Retinal pigment epithelial cell (primary cell): ENCODE measurements at regions not wholly inside any gene's neighbourhood (a gene's known extent, or its start where the extent isn't known, plus 50 kb on each side); places are given as distances from the start of the nearest gene placed in this dataset.

Experiments used
- DNase-seq: peaks from one replicate; pipeline ENCODE4 v3.0.0-alpha.2; 2010; ENCODE audit warnings: low read depth
- H3K4me3 ChIP-seq: 2 replicates; pipeline ENCODE4 v1.5.1; 2011; ENCODE audit warnings: mild to moderate bottlenecking, low read length, control low read depth, moderate library complexity
- TF ChIP-seq, protein P1 (sequence below): conservative IDR thresholded peaks from 2 replicates; pipeline ENCODE4 v1.5.1; 2011; ENCODE audit warnings: low read depth, low read length, control low read depth, inconsistent platforms

DNA sequence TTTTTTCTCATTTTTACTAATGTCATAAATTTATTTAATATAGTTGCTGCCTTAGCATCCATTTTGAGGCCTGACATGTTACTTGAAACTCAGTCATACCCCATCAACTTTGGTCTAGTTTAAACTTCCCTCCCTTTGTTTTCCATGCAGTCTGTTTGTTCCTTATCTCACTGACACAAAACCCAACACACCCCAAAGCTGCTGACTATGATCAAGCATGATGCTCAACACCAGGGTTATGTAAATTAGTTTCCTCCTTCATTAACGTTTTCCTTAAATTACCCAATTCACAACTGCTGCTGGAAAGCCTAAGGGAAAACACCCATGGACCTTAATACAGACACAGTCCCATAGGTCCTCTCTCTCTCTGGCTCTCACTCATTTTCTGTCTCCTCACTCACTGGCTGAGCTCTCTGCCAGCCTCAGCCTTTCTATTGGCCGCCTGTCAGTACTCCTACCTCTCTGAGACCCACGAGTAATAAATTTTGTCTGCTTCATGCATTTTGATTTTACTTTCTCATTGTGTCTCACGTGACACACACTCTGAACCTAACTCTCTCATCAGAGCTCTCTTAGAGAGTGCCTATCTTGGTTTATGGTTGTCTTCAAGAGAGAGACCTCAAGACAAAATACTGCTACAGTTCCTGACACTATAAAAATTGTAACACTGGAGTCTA lies 904.5 kb downstream of the C6orf118 start:
- no peak for DNase-seq
- no peak overlapping the region for H3K4me3 ChIP-seq
- TF ChIP-seq, protein P1, sequence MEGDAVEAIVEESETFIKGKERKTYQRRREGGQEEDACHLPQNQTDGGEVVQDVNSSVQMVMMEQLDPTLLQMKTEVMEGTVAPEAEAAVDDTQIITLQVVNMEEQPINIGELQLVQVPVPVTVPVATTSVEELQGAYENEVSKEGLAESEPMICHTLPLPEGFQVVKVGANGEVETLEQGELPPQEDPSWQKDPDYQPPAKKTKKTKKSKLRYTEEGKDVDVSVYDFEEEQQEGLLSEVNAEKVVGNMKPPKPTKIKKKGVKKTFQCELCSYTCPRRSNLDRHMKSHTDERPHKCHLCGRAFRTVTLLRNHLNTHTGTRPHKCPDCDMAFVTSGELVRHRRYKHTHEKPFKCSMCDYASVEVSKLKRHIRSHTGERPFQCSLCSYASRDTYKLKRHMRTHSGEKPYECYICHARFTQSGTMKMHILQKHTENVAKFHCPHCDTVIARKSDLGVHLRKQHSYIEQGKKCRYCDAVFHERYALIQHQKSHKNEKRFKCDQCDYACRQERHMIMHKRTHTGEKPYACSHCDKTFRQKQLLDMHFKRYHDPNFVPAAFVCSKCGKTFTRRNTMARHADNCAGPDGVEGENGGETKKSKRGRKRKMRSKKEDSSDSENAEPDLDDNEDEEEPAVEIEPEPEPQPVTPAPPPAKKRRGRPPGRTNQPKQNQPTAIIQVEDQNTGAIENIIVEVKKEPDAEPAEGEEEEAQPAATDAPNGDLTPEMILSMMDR, result no peak

DNA sequence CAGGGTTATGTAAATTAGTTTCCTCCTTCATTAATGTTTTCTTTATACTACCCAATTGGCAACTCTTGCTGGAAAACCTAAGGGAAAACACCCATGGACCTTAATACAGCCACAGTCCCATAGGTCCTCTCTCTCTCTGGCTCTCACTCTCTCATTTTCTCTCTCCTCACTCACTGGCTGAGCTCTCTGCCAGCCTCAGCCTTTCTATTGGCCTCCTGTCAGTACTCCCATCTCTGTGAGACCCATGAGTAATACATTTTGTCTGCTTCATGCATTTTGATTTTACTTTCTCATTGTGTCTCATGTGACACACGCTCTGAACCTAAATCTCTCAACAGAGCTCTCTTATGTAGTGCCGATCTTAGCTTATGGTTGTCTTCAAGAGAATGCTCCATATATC lies 907.5 kb downstream of the C6orf118 start:
- TF ChIP-seq, protein P1, result no peak
- no peak overlapping the region for H3K4me3 ChIP-seq
- DNase-seq, result no peak

DNA sequence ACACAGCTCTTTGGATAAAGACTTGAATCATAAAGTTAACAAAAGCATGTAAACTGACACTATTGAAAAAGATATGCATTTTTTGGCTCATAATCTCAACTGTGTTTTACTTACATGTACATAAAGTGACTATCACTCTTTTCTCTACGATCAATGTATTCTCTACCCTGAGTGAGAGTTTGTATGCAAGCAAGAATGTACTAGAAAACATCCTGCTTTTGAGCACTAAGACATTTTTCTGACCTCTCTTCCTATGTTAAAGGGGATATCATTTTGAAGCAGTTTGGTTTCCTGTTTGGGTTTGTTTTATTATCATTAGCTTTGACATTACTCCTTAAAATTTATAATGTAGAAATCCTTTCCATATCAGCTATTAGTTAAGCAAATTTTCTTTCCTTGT lies 910.8 kb downstream of the C6orf118 start:
- H3K4me3 ChIP-seq, result no peak overlapping the region
- no peak for DNase-seq
- TF ChIP-seq, protein P1, result no peak

DNA sequence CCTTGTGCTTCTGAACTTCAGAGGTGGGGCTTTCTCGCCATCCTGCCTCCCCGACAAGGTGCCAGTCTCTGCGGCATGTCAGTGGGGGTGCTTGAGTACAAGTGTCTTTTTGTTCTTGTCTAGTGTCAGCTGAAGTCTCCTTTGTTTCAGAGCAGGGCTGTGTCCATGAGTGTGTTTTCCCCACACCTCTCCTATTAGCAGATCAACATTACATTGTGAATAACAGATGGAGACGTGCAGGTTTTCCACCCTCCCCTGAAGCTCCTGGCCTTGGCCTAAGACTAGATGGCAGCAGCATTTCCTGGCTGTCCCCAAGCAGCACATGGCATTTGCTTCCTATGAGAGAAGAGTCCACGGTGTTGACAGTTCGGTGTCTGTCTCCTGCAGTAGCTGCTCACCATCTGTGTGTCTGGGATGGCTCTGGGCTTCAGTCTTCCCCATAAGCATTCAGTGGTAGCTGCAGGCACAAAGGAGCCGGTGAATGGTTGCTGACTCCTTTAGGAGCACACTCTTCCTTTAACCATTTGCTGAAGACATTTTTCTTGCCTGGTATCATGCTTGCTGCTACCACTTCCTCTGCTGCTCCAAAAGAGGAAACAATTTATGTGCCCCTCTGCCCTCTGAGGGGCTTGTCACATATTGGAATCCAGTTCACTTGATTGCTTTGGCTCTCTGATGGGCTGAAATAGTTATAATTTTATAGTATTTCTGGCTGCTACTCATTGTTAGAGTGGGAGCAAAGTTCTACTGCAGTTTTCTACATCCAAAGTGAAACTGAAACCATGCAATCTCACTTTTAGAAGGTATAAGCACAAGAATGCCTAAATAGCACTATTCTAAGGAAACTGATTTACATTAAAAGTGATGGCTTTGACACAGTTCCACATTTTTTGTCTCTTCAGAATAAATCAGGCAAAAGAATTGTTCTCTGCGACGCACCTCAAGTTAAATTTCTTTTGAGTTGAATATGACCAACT lies 913.0 kb downstream of the C6orf118 start:
- DNase-seq, result no peak
- TF ChIP-seq, protein P1, result no peak
- H3K4me3 ChIP-seq, result no peak overlapping the region

DNA sequence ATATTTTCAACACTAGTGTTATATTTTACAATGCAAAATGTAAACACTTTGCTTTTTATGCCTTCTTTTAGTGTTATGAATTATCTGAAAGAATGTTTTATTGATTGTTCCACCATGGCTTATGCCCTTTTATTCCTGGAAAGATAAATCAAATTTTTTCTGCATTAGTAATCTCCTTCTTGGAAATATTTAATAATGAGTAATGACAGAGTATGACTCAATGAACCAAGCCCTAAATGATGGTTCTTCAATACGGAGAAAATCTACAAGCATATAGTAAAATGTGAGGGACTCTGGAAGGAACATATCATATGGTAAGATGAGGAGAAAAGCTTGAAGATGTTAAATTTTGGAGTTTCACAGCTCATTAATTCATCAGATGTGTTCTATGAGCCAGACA lies 929.6 kb downstream of the C6orf118 start:
- H3K4me3 ChIP-seq, result no peak overlapping the region
- TF ChIP-seq, protein P1, result no peak
- no peak for DNase-seq

DNA sequence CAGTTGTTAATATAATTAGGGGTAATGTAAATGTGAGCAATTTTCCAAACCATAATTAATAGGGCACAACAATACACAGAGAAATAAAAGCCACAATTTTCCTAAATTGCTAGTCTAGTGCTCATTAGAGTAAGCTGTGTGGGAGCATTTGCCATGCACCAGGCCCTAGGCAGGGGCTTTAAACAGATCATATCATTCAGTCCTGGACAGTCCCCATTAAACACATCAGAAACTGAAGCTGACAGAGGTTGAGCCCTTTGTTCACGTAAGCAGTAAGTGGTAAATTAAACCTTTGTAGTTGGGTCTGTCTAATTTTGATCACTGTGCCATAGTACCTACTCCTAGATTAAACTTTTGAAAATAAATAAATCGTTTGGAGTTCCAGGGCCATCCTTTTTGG lies 931.1 kb downstream of the C6orf118 start:
- TF ChIP-seq, protein P1, result no peak
- DNase-seq, result no peak
- H3K4me3 ChIP-seq, result no peak overlapping the region
